A673 (cell line): ENCODE measurements at regions not wholly inside any gene's neighbourhood (a gene's known extent, or its start where the extent isn't known, plus 50 kb on each side); places are given as distances from the start of the nearest gene placed in this dataset.

Experiments
- BruUV-seq: library from RNA; stranded (reverse); fragments of 400-500 nt; replicated peaks from 2 replicates; lab custom pipeline; 2021; lab: Mats Ljungman, UMichigan
- CTCF ChIA-PET: fragments of 300-600 bp; sonication (Branson Sonifier 250); formaldehyde crosslinking; loops from one replicate; lab custom pipeline; 2022; ENCODE audit warnings: antibody characterized with exemption; lab: Charles Lee
- POLR2A ChIA-PET: fragments of 300-600 bp; sonication (Branson Sonifier 250); formaldehyde crosslinking; loops from one replicate; lab custom pipeline; 2022; ENCODE audit warnings: antibody characterized with exemption; ENCODE audit not compliant: low non-redundant PET; lab: Charles Lee
- DNase-seq: peaks from one replicate; pipeline ENCODE4 v3.0.0-alpha.2; 2015; ENCODE audit warnings: low spot score
- H3K27ac ChIP-seq: fragments of 200-600 bp; sonication (generic); 2 replicates; pipeline ENCODE4 v1.5.1; 2016; ENCODE audit warnings: mixed run types, low read depth, mild to moderate bottlenecking, mixed read lengths, antibody characterized with exemption, low read length; ENCODE audit not compliant: poor library complexity, severe bottlenecking
- H3K27me3 ChIP-seq: fragments of 200-600 bp; sonication (generic); replicated peaks from 2 replicates; pipeline ENCODE4 v1.6.1; 2017; ENCODE audit warnings: mixed run types, low read depth, mild to moderate bottlenecking, mixed read lengths, antibody characterized with exemption, low read length; ENCODE audit not compliant: insufficient read depth, poor library complexity
- H3K36me3 ChIP-seq: fragments of 200-600 bp; sonication (generic); 2 replicates; pipeline ENCODE4 v1.6.1; 2016; ENCODE audit warnings: mixed run types, mild to moderate bottlenecking, mixed read lengths, antibody characterized with exemption, low read length; ENCODE audit not compliant: insufficient read depth, poor library complexity, severe bottlenecking
- H3K4me1 ChIP-seq: fragments of 200-600 bp; sonication (generic); 2 replicates; pipeline ENCODE4 v1.6.1; 2017; ENCODE audit warnings: mixed run types, mild to moderate bottlenecking, mixed read lengths, antibody characterized with exemption, low read length; ENCODE audit not compliant: insufficient read depth, poor library complexity, severe bottlenecking
- H3K4me3 ChIP-seq: fragments of 200-600 bp; sonication (generic); 2 replicates; pipeline ENCODE4 v1.5.1; 2016; ENCODE audit warnings: low read depth, mixed run types, mild to moderate bottlenecking, mixed read lengths, low read length; ENCODE audit not compliant: poor library complexity, severe bottlenecking
- H3K9me3 ChIP-seq: fragments of 200-600 bp; sonication (generic); 2 replicates; pipeline ENCODE4 v1.6.1; 2016; ENCODE audit warnings: mixed run types, low read depth, mild to moderate bottlenecking, mixed read lengths, antibody characterized with exemption, low read length; ENCODE audit not compliant: poor library complexity, severe bottlenecking
- CTCF ChIP-seq: fragments of 300-800, 200-600 bp; sonication (generic); conservative IDR thresholded peaks from 2 replicates; pipeline ENCODE4 v1.5.1; 2017; ENCODE audit warnings: low read depth, mild to moderate bottlenecking, antibody characterized with exemption, low read length, moderate library complexity, mixed read lengths
- EZH2 ChIP-seq: fragments of 200-600 bp; sonication (generic); IDR thresholded peaks from 2 replicates; pipeline ENCODE4 v1.6.1; 2017; ENCODE audit warnings: borderline replicate concordance, low read depth, mild to moderate bottlenecking, mixed read lengths, antibody characterized with exemption, low read length; ENCODE audit not compliant: poor library complexity, severe bottlenecking
- intact Hi-C: fragments of 100-400 bp; cut with micrococcal nuclease; formaldehyde crosslinking; loops from one replicate; pipeline ENCODE4 v1.10.0; 2022; ENCODE audit not compliant: unreplicated experiment

- no peaks in the 10 kb centered on the region for H3K4me1 ChIP-seq
- DNase-seq = no peak
- no peaks in the 10 kb centered on the region for H3K36me3 ChIP-seq
- ChIA-PET CTCF (no interaction called here), POLR2A (no interaction called here)
- H3K4me3 ChIP-seq = no peak overlapping the region
- TF ChIP-seq CTCF (no peak), EZH2 (no peak)
- intact Hi-C loops = no loop called here
- no TSS peak for BruUV-seq
- no peaks in the 10 kb centered on the region for H3K27me3 ChIP-seq
- no peaks in the 10 kb centered on the region for H3K9me3 ChIP-seq
- no peak overlapping the region for H3K27ac ChIP-seq
These were observed 680.3 kb downstream of the LRRIQ3 start for GRCh38 chr1:73517603-73518191.

DNA sequence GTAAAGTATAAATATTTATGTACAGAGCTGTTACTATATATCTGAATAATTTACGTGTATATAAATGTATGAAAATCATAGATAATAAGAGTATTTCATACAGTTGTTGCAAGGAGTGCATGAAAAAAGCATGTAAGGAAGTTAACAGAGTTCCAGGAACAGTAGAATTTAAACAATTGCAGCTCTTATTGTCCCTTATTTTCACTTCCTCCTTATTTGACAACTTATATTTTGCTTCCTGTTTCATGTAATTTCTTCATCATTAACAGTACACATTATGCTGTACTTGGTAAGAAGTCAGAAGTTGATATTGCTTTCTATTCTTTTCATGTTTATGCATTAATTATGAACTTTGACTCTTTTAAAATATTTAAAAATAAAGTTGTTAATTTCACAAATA is 681.5 kb downstream of the LRRIQ3 start:
- CTCF ChIA-PET = no interaction called here
- no peak overlapping the region for H3K4me3 ChIP-seq
- H3K27ac ChIP-seq = no peak overlapping the region
- H3K4me1 ChIP-seq = no peaks in the 10 kb centered on the region
- no peak for DNase-seq
- no peaks in the 10 kb centered on the region for H3K27me3 ChIP-seq
- POLR2A ChIA-PET = no interaction called here
- no peak for TF ChIP-seq EZH2
- TF ChIP-seq CTCF = no peak
- H3K9me3 ChIP-seq = no peaks in the 10 kb centered on the region
- no peaks in the 10 kb centered on the region for H3K36me3 ChIP-seq
- BruUV-seq = no TSS peak
- intact Hi-C loops = no loop called here

DNA sequence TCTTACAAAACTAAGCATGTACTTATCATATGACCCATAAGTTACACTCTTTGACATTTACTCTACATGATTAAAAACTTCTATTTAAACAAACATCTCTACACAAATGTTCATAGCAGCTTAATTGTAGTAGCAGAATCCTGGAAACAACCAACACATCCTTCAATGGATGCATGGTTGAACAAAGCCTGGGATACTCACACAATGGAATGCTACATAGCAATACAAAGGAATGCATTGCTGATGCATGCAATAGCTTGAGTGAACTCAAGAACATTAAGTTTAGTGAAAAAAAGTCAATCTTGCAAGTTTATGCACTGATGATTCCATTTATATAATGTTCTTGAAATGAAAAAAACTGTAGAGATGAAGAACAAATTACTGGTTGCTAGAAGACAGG is 686.9 kb downstream of the LRRIQ3 start:
- CTCF ChIA-PET = interaction anchor here (0.6 kb wide), 1 partner anchor 311 kb away, joined by 3 read pairs; no protein-coding TSS in a partner anchor
- no peak overlapping the region for H3K4me3 ChIP-seq
- H3K27me3 ChIP-seq = no peaks in the 10 kb centered on the region
- no peaks in the 10 kb centered on the region for H3K9me3 ChIP-seq
- H3K27ac ChIP-seq = no peak overlapping the region
- DNase-seq = no peak
- POLR2A ChIA-PET = no interaction called here
- H3K4me1 ChIP-seq = no peaks in the 10 kb centered on the region
- no peak for TF ChIP-seq EZH2
- no peak for TF ChIP-seq CTCF
- H3K36me3 ChIP-seq = no peaks in the 10 kb centered on the region
- BruUV-seq = no TSS peak
- intact Hi-C loops = no loop called here
